Brain microvascular endothelial cell (primary cell): ENCODE measurements at regions not wholly inside any gene's neighbourhood (a gene's known extent, or its start where the extent isn't known, plus 50 kb on each side); places are given as distances from the start of the nearest gene placed in this dataset.

ENCODE experiments used
- DNase-seq: peaks from one replicate; pipeline ENCODE4 v3.0.0-alpha.2; 2020
- H3K27ac ChIP-seq: fragments of 250-450 bp; sonication (Bioruptor Pico); 2 replicates; pipeline ENCODE4 v1.5.1; 2020; ENCODE audit warnings: mild to moderate bottlenecking, moderate library complexity
- H3K27me3 ChIP-seq: fragments of 250-450 bp; sonication (Bioruptor Pico); replicated peaks from 2 replicates; pipeline ENCODE4 v1.5.1; 2020; ENCODE audit warnings: mild to moderate bottlenecking
- H3K36me3 ChIP-seq: fragments of 250-450 bp; sonication (Bioruptor Pico); replicated peaks from 2 replicates; pipeline ENCODE4 v1.5.1; 2020; ENCODE audit warnings: mild to moderate bottlenecking
- H3K4me3 ChIP-seq: 2 replicates; pipeline ENCODE4 v1.5.1; 2011; ENCODE audit warnings: low read depth, mild to moderate bottlenecking, control low read depth, low read length, moderate library complexity
- CTCF ChIP-seq: IDR thresholded peaks from 2 replicates; pipeline ENCODE4 v1.5.1; 2011; ENCODE audit warnings: low read depth, mild to moderate bottlenecking, moderate library complexity, low read length, control low read depth, inconsistent platforms; ENCODE audit errors: missing control alignments
- in situ Hi-C: cut with HindIII; loops from 2 replicates; pipeline ENCODE4 v1.10.0; 2017; ENCODE audit warnings: low sequenced_read_pairs, low pct_ligation_motif_present

GRCh38 chr17:79243603-79243990 lies 169.0 kb downstream of the ENGASE start:
- in situ Hi-C loops = no loop called here
- Histone ChIP-seq H3K4me3 (no peak overlapping the region), H3K27me3 (no peaks in the 10 kb centered on the region), H3K27ac (no peak overlapping the region), H3K36me3 (no peaks in the 10 kb centered on the region)
- no peak for TF ChIP-seq CTCF
- DNase-seq = no peak

- Histone ChIP-seq H3K27me3 (no peaks in the 10 kb centered on the region), H3K36me3 (no peaks in the 10 kb centered on the region), H3K27ac (no peak overlapping the region), H3K4me3 (no peak overlapping the region)
- DNase-seq = no peak
- TF ChIP-seq CTCF = no peak
- in situ Hi-C loops = no loop called here
Measured at GRCh38 chr17:79242873-79243602, 168.4 kb downstream of the ENGASE start.

GRCh38 chr17:79242393-79242792 lies 167.8 kb downstream of the ENGASE start:
- H3K27ac ChIP-seq = no peak overlapping the region
- in situ Hi-C loops = no loop called here
- no peak for TF ChIP-seq CTCF
- H3K27me3 ChIP-seq = no peaks in the 10 kb centered on the region
- no peak for DNase-seq
- H3K36me3 ChIP-seq = no peaks in the 10 kb centered on the region
- H3K4me3 ChIP-seq = no peak overlapping the region

- Histone ChIP-seq H3K36me3 (no peaks in the 10 kb centered on the region), H3K27me3 (no peaks in the 10 kb centered on the region), H3K4me3 (no peak overlapping the region), H3K27ac (no peak overlapping the region)
- no peak for DNase-seq
- TF ChIP-seq CTCF = no peak
- in situ Hi-C loops = no loop called here
Measured at GRCh38 chr17:79241616-79242015, 167.0 kb downstream of the ENGASE start.

- Histone ChIP-seq H3K27ac (no peak overlapping the region), H3K27me3 (no peaks in the 10 kb centered on the region), H3K4me3 (no peak overlapping the region), H3K36me3 (no peaks in the 10 kb centered on the region)
- no peak for DNase-seq
- no peak for TF ChIP-seq CTCF
- in situ Hi-C loops = no loop called here
Measured at GRCh38 chr17:79239205-79239604, 164.6 kb downstream of the ENGASE start.
